Renal pelvis (tissue), 1 donor: ENCODE measurements at regions not wholly inside any gene's neighbourhood (a gene's known extent, or its start where the extent isn't known, plus 50 kb on each side); places are given as distances from the start of the nearest gene placed in this dataset.
A peak's percentile ranks its signal among the peaks of the same experiment; 100 is the strongest.

ENCODE experiments used
- DNase-seq: peaks from one replicate; pipeline ENCODE4 v3.0.0-alpha.2; 2013

DNA sequence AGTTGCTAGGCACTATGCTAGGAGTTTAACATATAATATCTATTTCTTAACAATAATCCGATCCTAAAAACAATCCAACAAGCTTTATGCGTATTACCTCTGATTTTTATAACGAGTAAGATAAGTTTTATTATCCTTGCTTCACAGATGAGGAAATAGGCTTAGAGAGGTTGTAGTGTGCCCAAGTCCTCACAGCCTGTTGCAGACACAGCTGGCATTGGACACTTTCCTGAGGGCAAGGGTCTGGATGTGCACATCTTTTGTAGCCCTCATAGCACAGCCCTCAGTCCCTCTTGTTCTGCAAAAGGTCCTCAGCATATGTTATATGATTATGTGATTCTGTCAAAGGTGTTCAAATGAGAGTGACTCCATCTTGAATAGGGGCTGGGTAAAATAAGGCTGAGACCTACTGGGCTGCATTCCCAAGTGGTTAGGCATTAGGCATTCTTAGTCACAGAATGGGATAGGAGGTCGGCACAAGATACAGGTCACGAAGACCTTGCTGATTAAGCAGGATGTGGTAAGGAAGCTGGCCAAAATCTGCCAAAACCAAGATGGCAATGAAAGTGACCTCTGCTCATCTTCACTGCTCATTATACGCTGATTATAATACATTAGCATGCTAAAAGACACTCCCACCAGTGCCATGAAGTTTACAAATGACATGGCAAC lies 75.7 kb upstream of the F3 start:
- no peak for DNase-seq

- DNase-seq = no peak
Observed at GRCh38 chr1:94616506-94616905, 74.9 kb upstream of the F3 start.

DNA sequence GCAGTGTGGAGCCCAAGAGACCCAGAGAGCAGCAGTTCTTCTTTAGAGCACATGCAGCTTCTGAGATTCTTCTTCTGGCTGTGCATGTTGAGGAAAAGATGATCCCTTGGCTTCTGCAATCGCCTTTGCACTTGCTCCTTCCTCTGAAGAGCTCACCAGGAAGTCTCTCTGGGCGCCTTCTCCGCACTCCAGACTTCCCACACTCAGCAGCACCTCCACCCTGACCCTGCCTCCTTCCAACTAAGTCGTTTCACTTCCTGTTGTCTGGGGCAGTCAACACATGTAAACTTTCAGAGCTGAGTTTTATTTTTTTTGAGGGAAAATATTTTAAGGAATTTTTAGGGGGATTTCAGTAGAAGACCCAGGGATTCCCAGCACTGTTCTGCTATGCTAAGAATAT lies 73.4 kb upstream of the F3 start:
- no peak for DNase-seq

GRCh38 chr1:94614168-94614815 lies 72.7 kb upstream of the F3 start:
- no peak for DNase-seq

DNA sequence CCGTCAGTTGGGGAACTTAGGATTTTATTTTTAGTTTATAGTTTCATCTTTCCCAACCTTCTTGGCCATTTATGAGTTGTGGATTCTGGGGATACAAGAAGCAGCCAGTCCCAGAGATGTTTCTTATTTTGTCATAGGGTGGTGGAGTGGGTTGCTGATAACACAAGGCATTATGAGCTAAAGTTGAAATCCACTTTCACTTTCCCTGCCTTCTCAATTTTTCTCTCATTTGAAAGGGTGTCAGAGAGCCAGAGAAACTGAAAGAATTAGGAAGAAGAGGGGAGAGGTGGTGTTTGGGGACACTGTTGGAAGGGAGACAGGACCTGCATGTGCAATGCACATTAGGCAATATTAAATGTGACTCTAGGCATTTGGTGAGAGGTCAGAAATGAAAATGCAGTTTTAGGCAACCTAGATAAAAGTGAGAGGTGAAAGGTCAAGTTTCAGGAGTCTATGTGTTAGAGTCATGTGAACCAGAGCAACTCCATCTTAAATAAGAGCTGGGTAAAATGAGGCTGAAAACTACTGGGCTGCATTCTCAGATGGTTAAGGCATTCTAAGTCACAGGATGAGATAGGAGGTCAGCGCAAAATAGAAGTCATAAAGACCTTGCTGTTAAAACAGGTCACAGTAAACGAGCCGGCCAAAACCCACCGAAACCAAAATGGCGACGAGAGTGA lies 71.1 kb upstream of the F3 start:
- no peak for DNase-seq

- no peak for DNase-seq
Observed at GRCh38 chr1:94611681-94612475, 70.3 kb upstream of the F3 start.

GRCh38 chr1:94609619-94610018 lies 68.1 kb upstream of the F3 start:
- DNase-seq = no peak

GRCh38 chr1:94608852-94609530 lies 67.4 kb upstream of the F3 start:
- DNase-seq = no peak

- DNase-seq = no peak
Observed at GRCh38 chr1:94608142-94608851, 66.7 kb upstream of the F3 start.

DNA sequence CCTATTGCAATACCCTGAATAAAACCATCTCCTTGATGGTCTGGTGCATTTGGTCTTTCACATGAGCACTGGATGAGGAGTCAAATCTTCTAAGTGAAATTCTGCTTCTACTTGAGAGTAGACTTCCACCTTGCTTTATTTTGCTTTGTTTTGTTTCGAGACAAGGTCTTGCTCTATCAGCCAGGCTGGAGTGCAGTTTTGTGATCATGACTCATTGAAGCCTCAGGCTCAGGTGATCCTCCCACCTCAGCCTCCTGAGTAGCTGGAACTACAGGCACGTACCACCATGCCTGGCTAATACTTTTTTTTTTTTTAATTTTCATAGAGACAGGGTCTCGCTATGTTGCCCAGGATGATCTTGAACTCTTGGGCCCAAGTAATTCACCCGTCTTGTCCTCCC lies 65.8 kb upstream of the F3 start:
- no peak for DNase-seq

GRCh38 chr1:94606471-94606870 lies 64.9 kb upstream of the F3 start:
- no peak for DNase-seq

DNA sequence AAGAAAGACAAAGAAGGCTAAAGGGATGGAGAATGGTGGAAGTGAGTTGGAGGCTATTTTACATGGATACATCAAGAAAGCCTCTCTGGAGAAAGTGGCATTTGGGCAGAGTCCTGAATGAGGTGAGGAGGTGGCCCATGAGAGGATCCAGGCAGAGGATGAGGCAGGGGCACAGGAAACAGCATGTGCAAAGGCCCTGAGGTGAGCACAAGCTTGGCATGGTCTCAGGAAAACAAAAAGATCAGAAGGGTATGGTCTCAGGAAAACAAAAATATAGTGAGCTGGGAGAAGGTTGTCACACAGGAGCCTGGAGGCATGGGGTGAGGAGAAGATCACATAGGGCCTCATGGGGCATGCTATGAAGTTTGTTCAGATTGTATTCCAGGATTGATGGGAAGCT lies 62.1 kb upstream of the F3 start:
- DNase-seq = no peak

DNA sequence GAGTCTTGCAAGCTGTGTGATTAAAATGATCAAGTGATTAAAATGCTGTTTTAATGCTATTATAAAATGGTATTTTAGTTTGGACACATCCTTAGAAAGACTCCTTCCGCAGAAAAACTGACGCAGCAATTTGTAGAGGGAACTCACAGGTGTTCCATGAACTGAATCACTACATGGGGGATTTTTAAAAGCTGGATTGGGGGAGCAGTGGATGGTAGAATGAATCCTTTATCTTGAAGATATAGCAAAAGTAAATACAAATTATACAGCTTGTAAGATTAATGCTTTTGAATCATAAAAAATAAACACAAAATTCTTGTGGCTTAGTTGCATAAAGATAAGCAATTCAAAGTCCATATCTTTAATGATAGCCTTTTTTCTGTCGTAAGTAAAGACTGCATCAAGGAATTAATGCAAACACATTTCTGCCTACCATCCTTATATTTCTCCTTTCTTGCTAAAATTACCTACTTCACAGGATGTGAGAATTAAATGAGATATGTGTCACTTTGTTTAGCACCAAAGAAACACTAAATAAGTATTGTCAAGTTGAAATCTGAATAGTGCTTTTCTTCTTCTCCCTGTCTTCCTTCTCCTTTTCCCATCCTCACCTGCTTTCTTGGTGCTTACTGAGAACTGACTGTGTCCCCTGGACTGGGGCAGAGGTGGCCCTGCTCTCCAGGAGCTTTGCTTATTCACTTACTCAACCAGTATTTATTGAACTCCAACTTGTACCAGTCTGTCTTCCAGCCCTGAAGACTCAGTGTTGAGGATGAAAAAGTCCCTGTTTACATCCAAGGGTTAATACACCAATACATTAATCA lies 61.5 kb upstream of the F3 start:
- no peak for DNase-seq

DNA sequence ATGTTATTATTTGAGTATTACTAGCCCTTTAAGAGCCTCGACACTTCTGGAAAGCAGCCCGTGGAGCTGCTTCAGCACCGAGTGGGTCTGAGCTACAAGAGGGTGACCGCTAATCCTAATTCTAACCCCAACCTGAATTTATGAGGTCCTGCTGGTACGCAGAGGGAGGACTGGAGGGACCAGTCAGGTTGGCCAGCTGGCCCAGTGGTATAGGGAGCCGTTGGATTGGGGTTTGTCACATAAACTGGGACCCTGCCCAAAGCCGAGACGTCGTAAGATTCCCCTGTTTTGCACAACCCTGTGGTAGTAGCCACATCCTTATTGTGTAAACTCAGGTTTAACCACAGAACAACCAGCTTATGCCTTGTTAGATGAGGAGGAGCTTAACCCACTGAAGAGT lies 60.8 kb upstream of the F3 start:
- no peak for DNase-seq

DNA sequence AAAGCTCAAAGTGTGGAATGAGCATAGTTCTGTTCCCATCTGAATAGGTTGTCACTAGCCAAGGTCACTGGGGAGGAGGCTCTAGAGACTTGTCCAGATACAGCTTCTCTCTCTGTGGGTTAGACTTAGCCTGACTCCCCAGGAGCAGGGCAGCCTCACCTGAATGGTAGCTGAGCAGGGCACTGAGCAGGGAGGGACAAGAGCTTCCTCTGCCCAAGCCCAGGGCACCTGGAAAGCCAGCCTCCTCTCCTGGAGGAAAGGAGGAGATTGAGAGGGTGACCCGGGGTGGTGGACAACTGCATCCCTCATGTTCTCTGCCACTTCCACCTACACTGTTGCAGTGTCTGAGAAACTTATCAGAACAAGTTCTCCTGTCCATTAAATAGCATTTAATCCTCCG lies 59.0 kb upstream of the F3 start:
- no peak for DNase-seq

GRCh38 chr1:94599095-94599813 lies 57.7 kb upstream of the F3 start:
- no peak for DNase-seq

DNA sequence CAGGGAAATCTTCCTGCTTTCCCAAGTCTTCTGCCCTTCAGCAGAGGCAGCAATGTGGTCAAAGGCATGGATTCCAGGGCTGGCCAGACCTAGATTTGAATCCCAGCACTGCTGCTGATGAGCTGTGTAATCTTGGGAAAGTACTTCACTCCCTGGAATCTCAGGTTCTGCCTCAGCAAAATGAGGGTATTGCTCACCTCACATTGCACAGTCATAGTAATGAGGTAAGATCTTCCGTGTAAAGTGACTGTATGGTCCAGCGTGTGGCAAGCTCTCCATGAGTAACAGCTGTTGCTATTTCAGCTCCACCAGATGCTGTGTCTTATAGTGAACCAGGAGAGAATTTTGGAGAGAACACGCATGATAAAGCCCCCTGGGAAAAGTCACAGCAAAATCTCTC lies 56.1 kb upstream of the F3 start:
- DNase-seq = no peak

- no peak for DNase-seq
Observed at GRCh38 chr1:94596260-94596659, 54.7 kb upstream of the F3 start.

- DNase-seq = peak; percentile 41
Observed at GRCh38 chr1:94595658-94596057, 54.1 kb upstream of the F3 start.

DNA sequence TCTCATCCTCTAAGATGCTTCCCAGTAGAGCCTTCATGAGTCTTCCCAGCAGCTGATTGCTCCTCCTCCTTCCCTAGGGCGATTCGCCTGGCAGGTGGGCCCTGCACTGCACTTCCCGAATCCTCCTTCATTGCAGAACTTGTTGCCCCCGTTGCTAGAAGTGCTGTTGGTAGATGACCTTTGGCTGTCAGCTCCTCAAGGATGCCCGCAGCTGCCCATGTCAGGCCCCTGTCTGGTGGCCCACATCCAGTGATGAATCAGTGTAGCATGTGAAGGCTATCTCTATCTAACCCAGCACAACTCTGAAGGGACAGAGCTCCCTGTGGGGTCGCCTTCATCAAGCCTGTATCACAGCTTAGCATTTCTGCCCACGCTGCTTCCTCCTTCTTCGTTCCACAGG lies 52.1 kb upstream of the F3 start:
- DNase-seq = no peak
